ENCODE measurements at regions not wholly inside any gene's neighbourhood (a gene's known extent, or its start where the extent isn't known, plus 50 kb on each side); places are given as distances from the start of the nearest gene placed in this dataset.

DNA sequence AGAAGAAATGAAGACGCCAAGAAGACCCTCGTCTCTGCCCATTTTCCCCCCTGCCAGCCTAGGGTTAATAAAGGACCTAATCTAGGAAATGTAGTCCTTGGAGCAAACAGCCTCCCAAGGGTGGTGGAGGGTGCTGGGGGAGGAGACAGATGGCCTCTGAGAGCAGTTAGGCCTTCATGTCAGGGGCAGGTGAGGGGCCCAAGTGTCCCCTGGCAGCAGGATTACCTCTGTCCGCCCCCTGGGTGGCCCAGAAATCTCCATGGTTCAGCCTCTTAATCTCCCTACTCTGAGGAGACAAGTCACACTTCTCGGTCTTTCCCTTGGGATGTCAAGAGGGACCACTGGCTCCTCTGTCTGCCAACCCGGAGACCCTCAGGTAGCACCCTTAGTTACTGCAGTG, 365.4 kb upstream of the TNRC6C start:
- no peak for DNase-seq

DNA sequence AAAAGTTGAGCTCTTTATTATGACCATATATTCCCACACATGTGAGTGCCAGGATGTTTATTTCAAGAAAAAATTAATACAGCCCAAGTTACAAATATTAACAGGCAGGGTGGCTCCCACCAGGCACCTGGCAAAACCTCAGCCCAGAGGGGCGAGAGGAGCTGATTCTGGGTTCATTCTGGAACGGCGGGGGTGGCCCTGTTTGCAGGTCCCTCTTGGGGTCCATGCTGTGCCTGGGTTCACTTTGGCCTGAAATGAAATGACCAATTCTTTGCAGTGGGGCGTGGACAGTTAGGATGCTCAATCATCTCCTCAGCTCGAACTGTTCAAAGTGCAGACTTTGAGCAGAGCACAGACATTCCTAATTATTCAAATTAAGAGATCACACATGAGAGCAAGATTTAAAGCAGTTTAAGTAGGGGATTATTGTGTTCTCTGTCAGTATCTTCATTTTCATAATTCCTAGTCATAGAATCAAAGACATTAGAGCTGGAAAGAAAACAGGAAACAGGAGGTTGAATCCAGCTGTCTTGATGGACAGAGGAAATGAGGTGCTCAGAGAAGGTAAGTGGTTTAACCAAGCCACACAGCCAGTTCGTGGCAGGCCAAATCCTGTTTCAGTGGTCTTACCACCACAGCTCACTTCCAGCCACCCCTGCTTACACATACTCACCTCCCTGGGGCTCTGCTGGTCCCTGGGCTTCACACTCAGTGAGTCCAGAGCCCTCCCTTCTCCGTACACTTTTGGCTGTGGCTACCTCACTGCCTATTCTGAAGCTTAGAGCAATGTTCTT, 363.9 kb upstream of the TNRC6C start:
- no peak for DNase-seq

DNA sequence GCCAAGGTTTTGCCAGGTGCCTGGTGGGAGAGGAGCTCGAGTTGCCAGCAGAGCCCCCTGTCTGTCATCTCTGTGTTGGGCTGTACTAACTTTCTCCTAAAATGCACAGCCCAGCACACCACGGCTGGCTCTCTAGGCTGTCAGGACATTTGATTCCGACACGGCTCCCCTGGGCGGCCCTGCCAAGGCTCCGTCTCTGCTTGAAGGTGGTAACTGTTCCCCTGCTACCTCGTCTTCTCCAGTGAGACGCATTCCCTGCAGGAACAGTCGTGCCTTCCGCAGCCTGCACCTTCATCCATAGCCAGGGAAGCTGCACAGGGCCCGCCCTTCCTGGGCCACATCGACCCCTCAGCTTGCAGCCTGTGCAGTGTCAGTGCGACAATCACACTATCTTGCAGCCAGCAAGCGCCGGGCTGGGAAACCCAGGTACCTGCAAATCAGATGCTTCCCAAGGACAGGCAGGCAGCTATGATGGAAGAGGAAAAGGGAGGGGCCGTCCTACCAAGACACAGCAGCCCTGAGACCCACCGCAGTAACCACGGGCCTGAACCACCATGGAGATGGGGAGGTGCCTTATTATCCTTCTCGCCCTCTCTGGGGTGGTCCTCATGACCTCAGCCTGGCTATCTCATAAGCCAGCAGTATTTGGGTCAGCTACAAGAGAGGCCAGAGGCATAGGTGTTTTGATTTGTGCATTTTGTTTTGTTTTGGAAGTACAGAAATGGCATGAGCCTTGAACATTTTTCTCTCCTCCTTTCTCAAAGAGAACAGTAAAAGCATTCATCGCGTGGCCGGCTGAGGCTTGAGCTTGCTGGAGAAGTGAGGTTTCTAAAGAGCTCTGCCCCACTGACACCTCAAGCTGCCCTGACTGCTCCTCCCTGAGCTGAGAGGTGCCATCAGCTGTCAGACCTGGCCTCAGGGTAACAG, 361.7 kb upstream of the TNRC6C start:
- DNase-seq: no peak

DNA sequence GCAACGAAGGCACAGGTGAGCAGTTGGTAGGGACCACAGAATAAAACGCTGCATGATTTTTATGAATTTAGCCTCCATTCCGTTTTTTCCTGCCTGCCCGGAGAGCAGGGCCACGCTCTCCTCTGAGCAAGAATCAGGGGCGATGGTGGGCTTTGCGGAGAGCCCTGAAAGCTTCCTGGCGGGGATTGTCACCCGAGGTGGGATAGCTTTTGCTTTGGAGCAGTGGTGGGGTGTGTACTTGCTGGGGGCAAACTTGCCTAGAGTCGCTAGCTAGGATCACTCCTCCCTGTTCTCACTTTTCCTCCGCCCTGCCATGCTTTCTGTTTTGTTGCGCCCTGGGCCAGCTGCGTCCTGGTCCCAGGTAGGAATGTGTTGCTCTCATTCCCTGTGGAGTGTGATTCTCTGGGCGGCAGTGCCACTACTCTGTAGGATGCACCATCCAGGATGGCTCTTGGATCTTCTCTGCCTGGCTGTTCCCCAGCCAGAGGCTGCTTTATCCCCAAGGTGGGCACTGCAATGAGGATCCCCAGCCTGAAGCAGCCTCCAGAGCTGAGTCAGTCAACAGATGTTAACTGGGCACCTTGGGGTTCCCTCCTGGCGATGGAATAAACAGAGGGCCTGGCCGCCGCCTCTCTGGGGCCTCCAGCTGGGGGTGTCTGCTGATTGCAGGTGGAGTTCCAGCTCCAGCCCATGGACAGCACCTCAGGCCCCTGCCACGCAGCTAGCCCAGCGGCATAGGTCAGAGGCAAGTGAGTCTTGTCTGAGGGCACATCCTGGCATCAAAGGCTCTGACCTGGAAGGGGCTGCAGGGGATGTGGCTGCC, 360.9 kb upstream of the TNRC6C start:
- DNase-seq: no peak

DNA sequence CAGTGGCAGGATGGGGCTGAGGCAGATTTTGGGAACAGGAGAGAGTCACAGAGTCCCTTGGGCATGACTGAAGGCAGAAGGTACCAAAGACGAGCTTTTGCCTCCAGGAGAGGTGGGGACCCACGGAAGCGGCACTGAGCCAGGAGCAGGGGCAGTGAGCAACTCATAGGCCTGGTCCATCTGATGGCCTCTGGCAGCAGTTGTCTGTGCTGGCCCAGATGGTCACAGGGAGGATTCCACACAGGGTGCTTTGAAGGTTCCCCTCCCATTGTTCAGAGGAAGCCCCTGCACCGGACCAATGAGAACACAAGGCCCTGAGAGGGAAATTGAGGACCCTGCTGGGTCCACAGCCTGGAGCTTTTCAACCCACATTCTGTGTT, 360.3 kb upstream of the TNRC6C start:
- no peak for DNase-seq

DNA sequence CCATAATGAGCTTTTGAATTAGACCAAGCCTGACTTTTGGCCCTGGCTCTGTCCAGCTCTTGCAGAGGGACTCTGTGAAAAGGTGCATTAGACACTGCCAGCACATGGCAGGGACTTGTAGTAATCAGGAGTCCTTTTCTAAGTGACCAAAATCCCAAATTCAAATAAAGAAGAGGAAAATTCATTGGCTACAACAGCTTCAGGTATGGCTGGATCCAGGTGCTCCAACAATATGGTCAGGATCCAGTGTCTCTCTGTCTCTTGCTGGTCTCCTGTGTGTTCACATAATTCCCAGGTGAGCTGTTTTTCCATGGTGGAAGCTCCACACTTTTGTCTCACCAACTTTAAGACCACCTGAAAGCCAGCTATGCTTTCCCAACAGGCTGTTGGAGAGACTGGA, 358.8 kb upstream of the TNRC6C start:
- DNase-seq: no peak

DNA sequence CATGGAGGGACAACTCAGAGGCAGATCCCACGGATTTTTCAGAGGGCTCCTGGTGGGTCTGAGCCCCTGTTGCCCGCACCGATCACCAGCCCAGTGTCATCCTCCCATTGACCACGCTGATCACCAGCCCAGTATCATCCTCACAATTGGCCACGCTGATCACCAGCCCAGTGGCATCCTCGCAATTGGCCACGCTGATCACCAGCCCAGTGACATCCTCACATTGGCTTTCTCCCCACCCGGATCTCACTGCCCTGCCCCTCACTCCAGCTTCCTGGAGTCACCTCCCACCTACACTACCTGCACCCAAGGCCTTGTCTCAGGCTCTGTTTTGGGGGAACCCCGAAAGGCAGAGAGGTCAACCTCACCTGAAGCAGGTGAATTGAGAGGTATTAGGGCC, 358.2 kb upstream of the TNRC6C start:
- no peak for DNase-seq

DNA sequence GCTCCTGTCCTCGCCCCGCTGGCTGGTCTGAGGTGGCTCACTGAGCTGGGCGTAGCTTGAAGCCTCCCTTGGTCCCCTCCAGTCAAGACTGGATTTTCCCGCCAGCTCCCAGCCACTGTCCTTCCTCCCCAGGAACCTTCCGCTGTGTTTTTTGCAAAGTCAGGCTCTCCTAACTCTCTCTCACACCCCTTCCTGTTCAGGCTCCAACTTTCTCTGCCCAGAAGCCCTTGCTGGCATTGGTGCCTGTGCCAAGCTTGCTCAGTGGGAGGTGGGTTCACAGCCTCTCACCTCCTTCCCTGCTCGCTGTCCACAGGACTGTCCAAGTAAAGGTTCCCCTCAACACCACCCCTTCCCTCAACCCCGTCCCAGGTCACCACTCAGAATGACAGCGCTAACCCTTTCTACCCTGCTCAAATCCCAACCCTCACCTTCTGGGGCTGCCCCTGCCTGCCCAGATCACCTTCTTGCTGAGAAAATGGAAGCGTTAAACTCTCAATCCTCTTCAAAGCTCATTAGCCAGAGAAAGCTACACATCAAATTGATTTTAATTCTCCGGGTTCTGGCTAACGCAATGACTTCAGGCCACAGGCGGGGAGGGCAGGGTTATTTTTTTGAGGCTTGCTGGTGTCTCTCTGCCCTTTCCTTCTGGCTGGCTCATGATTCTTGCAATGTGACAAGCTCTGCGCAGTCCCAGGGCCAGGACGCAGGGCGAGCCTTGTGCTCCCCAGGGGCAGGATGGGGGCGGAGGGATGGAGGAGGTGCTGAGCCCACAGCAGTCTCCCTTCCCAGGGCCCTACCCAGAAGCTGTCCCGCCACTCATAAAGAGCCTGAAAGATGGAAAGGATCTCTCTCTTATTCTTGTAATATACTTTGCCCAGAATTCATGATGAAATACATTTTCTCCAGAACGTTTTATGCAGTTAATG, 357.2 kb upstream of the TNRC6C start:
- no peak for DNase-seq

DNA sequence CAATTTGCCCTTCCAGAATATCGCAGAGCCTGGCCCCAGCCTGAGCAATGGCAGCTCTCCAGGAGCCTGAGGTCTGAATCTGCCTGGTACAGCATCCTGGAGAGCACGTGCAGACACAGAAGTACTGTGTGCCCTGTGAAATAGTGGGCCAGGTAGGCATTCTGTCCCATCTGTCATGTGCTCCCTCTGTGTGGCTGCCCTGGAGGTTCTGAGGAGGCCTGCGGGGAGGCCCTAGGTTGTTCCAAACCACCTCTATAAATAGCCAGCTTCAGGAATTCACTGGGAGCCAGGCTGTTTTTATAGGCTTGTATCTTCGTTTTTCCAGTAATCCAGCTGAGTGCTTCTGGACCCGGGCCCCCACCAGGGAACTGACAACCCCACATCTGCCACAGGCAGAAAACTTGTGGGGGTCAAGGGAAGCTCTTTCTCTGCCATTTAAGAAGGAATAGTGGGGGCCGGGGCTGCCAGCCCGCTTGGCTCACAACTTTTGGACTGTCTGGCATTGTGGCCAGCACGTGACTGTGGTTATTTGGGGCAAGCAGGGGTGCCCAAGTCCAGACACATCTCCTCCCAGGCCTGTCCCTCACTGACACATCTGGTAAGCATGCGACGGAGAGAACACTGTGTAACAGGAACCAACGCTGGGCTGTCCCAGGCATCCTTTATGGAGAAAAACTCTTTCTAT, 356.3 kb upstream of the TNRC6C start:
- DNase-seq: no peak

DNA sequence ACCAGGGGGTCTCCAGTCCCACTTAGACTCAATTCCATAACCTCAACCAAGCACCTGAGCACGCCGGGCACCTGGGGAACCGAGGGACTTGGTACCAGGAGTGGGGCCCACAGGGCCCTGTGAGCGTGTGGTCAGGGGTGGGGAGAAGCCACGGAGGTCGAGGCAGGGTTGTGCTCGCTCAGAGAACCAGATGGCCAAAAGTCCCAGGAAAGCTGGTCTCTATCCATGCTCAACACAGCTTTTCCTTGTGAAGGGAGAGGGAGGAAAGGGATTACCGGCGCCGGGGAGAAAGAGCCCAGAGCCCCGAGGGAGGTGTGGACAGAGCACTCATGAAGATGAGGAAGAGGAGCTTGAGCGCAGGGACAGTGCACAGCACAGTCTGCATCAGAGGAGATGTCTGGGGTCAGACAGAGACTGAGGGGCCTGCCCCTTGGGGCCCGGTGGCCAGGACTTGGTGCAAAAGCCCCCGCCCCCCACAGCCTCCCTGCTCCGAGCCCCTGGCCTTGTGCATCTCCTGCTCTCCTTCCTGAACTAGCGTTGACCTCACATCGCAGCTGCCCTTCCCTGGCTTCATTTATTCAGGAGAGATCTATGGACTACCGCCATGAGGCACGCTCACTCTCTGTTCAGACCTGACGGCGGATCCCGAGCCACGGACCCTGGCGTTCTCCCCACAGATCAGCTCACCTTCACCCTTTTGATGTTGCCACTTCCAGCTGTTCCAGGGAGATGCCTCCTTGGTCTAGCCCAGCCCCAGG, 355.4 kb upstream of the TNRC6C start:
- no peak for DNase-seq

DNA sequence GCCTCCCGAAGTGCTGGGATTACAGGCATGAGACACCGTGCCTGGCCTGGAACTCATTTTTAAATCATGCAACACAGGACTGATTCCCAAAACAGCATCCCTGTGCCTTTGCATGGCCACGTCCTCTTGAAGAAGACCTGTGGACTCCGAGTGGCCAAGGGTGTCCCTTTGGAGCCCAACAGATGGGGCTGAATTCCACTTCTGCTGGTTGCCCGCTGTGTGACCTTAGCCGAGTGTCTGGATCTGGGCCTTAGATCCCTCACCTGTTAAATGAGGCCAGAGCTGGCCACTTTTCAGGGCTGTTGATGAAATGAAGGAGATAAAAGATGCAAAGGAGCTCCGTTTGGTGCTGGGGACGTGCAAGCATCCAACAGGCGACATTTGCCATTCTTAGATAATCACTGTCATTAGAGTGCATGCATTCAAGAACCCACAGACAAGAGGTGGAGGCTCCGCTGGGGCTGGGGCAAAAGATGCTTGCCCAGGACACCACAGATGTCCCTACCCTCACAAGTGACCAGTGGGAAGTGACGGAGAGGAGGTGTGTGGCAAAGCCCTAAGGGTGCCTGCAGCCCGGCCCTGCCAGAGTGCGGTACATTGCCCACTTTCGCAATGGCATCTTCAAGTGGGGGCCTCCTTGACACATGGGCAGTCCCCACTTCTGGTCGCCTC, 354.1 kb upstream of the TNRC6C start:
- no peak for DNase-seq

DNA sequence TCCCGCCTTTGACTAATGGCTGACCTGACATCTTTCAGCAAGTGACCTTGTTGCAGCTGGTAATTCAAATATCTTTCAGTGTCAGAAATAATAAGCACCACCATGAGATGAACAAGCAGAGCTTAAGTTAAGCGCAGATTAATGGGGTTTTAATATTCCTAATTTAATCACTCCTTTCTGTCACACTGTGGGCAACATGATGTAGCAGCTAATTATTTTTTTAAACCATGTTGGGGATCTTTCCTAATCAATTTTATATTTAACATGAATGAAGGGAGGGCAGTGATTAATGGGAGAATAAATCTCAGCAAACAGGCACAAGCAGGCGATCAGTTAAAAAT, 353.6 kb upstream of the TNRC6C start:
- no peak for DNase-seq

DNA sequence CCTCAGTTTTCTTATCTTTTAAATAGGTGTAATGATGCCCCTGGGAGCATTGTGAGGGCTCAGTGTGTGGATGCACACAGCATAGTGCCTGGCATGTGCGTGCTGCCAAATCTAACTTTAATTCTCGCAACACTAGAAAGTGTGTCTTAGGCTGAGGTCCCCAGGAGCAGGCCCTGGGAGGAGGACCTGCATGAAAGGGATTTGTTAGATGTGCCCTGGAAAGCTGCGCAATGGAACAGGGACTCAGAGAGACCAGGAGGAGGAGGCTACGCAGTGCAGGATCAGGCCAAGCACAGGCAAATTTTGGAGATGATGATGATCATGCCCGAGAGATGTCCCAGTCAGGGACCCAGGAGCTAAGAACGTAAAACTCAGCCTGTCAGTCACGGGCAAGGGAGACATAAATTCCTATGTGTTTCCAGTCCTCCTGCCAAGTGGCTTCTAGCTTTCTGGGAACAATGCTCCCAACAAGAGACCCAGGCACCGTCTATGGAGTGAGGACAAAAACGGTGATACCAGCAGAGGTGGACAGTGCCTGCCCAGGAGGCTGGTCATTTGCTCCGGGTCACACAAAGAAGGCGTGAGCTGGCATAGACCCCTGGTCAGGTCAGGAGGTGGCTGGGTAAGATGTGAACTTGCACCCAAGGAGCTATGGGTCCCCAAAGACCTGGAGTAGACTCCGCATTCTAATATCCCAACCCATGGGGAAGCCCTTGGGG, 352.2 kb upstream of the TNRC6C start:
- no peak for DNase-seq

DNA sequence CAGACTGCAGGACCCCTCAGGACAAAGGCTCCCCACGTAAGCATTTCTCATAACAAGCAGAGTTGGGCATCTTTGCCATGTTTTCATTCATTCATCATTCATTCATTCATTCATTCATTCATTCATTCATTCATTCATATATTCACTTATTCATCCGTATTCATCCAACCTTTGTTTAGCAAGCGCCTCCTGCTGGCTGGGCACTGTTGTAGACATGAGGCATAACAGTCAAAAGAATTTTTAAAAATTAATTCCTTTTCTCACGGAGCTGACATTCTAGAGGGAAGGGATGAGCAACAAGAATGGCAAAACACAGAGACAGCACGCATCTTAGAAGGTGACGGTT, 351.7 kb upstream of the TNRC6C start:
- no peak for DNase-seq

DNA sequence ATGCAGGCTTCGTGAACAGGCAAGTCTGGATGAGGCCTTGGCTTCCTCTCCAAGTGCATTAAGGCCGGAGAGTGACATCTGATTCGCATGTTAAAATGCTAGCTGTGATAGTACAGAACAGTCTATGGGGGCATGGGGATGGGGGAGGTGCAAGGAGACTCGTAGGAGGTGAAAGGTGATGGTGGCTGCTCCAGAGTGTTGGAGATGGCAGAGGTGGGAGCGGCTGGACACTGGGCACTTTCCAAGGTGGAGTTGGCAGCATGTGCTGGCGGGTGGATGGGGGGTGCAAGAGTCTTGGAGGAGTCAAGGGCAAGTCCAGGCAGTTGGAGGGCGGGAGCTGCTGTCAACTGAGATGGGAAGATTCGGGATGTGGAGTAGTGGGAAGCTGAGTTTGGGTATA, 350.9 kb upstream of the TNRC6C start:
- no peak for DNase-seq

DNA sequence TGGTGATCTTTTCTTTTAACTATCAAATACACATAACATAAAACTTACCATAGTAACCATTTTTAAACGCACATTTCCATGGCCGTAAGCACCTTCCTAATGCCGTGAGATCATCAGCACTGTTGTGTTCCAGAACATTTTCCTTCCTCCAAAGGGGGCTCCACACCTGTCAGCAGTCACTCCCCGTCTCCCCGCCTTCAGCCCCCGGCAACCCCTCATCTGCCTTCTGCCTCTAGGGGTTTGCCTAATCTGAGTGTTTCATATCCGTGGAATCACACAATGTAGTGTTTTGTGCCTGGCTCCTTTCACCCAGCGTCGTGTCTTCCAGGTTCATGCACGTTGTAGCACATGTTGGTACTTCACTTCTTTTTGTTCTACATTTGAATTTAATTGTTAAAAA, 350.1 kb upstream of the TNRC6C start:
- no peak for DNase-seq

DNA sequence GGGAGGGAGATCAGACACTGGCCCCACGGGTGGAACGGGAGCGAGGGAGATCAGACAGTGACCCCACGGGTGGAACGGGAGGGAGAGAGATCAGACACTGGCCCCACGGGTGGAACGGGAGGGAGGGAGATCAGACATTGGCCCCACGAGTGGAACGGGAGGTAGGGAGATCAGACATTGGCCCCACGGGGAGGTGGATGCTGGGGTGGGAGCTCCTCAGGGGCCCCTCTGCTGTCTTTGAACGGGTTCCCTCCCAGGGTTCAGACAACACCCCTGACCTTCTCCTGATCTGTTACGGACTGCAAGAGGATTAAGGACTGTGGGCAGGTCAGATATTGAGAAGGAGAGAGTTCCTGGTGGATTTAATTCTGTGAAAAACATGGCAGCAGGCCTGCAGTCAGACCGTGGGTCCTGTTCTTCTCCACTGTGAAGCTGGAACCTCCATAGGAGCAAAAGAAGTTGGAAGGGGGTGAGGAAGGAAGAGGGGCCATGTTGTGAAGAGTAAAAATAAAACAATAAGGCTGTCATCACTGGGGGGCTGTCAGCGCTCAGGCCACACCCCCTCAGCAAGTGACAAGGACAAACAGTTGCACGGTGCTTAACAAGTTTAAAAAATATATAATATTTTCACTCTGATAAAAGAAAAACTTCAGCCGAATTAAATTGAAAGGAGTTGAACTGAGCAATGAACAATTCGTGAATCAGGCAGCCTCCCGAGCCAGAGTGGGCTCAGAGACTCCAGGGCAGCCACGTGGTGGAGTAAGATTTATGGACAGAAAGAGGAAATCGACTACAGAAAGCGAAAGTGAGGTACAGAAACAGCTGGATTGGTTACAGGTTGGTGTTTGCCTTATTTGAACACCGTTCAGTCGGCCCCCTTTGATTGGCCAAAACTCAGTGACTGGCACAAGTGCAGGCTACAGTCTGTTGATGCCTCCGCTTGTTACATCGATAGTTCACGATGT, 348.7 kb upstream of the TNRC6C start:
- no peak for DNase-seq

DNA sequence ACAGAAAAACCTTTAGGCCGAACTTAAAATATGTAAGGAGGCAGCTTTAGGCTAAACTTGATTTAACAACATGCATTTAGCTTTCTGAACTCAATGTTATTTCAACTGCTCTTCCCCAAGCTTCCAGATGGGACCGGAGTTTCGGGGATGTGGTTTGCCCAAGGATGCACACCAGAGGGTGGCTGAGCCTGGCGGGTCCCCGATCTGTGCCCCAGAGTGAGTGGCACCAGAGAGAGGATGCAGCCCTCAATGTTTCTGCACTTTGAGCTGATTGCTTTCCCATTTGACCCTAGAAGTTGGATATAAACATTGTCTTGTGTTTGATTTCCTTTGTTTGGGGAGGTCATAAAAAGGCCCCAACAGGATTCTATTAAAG, 348.0 kb upstream of the TNRC6C start:
- no peak for DNase-seq
